AG04450 (cell line): ENCODE measurements at regions not wholly inside any gene's neighbourhood (a gene's known extent, or its start where the extent isn't known, plus 50 kb on each side); places are given as distances from the start of the nearest gene placed in this dataset.

ENCODE experiments used
- CTCF ChIA-PET: fragments of 300-600, 350-600 bp; formaldehyde crosslinking; extraction: SDS; loops from one replicate; lab custom pipeline; 2022; ENCODE audit warnings: antibody characterized with exemption, inconsistent platforms; lab: Charles Lee
- POLR2A ChIA-PET: fragments of 350-600 bp; formaldehyde crosslinking; extraction: SDS; loops from one replicate; lab custom pipeline; 2021; ENCODE audit warnings: antibody characterized with exemption, inconsistent platforms; lab: Yijun Ruan, JAX
- DNase-seq: peaks from one replicate; pipeline ENCODE4 v3.0.0-alpha.2; 2011; ENCODE audit warnings: low read depth, low spot score
- H3K27ac ChIP-seq: one replicate; pipeline ENCODE4 v1.5.1; 2012; ENCODE audit warnings: low read depth, low read length, control low read depth
- H3K27me3 ChIP-seq: one replicate; pipeline ENCODE4 v1.6.0; 2012; ENCODE audit warnings: low read length; ENCODE audit not compliant: control insufficient read depth, insufficient read depth
- H3K4me3 ChIP-seq: 2 replicates; pipeline ENCODE4 v1.5.1; 2011; ENCODE audit warnings: mild to moderate bottlenecking, low read depth, low read length, control low read depth
- H3K9me3 ChIP-seq: 2 replicates; pipeline ENCODE4 v1.5.1; 2012; ENCODE audit warnings: low read length; ENCODE audit not compliant: control insufficient read depth, insufficient read depth
- CTCF ChIP-seq: IDR thresholded peaks from 2 replicates; pipeline ENCODE4 v1.5.1; 2011; ENCODE audit warnings: low read depth, low read length, control low read depth, inconsistent platforms

GRCh38 chr4:111924696-111925095 lies 220.6 kb upstream of the FAM241A start:
- TF ChIP-seq CTCF = no peak
- no peak overlapping the region for H3K27ac ChIP-seq
- POLR2A ChIA-PET = no interaction called here
- CTCF ChIA-PET = no interaction called here
- H3K9me3 ChIP-seq = no peaks in the 10 kb centered on the region
- H3K27me3 ChIP-seq = no peaks in the 10 kb centered on the region
- DNase-seq = no peak
- no peak overlapping the region for H3K4me3 ChIP-seq

GRCh38 chr4:111930659-111931058 lies 214.6 kb upstream of the FAM241A start:
- no peak overlapping the region for H3K4me3 ChIP-seq
- CTCF ChIA-PET = interaction anchor here (0.7 kb wide), 1 partner anchor 85 kb away, joined by 3 read pairs; no protein-coding TSS in a partner anchor
- no peak overlapping the region for H3K27ac ChIP-seq
- no peak for DNase-seq
- POLR2A ChIA-PET = no interaction called here
- no peaks in the 10 kb centered on the region for H3K9me3 ChIP-seq
- no peaks in the 10 kb centered on the region for H3K27me3 ChIP-seq
- no peak for TF ChIP-seq CTCF

- POLR2A ChIA-PET = no interaction called here
These were observed 211.6 kb upstream of the FAM241A start for GRCh38 chr4:111933703-111934102.

GRCh38 chr4:111934314-111934713 lies 210.9 kb upstream of the FAM241A start:
- H3K27ac ChIP-seq = no peak overlapping the region
- H3K4me3 ChIP-seq = no peak overlapping the region
- TF ChIP-seq CTCF = no peak
- H3K27me3 ChIP-seq = no peaks in the 10 kb centered on the region
- ChIA-PET CTCF (no interaction called here), POLR2A (no interaction called here)
- H3K9me3 ChIP-seq = no peaks in the 10 kb centered on the region
- DNase-seq = no peak

More at GRCh38 chr4:111933703-111934102, 211.6 kb upstream of the FAM241A start:
- TF ChIP-seq CTCF = no peak
- Histone ChIP-seq H3K27me3 (no peaks in the 10 kb centered on the region), H3K4me3 (no peak overlapping the region), H3K9me3 (no peaks in the 10 kb centered on the region), H3K27ac (no peak overlapping the region)
- CTCF ChIA-PET = no interaction called here
- DNase-seq = no peak

- no peaks in the 10 kb centered on the region for H3K27me3 ChIP-seq
- no peaks in the 10 kb centered on the region for H3K9me3 ChIP-seq
- H3K4me3 ChIP-seq = no peak overlapping the region
- ChIA-PET POLR2A (no interaction called here), CTCF (interaction anchor here (0.6 to 1.5 kb wide), 3 partner anchors 89 to 828 kb away, joined by 3 to 4 read pairs (median 3); no protein-coding TSS in a partner anchor)
- no peak overlapping the region for H3K27ac ChIP-seq
- DNase-seq = no peak
- no peak for TF ChIP-seq CTCF
These were observed 207.9 kb upstream of the FAM241A start for GRCh38 chr4:111937368-111937767.
